ENCODE measurements at regions not wholly inside any gene's neighbourhood (a gene's known extent, or its start where the extent isn't known, plus 50 kb on each side); places are given as distances from the start of the nearest gene placed in this dataset.

GRCh38 chr11:98456308-98456680 lies 564.5 kb upstream of the CNTN5 start:
- TF ChIP-seq POLR2A (IDR thresholded peaks at IDR 0.05) (no peak), CTCF (IDR thresholded peaks at IDR 0.05) (no peak), POLR2AphosphoS5 (IDR thresholded peaks at IDR 0.05) (no peak), EP300 (IDR thresholded peaks at IDR 0.05; ENCODE audit: low read depth) (no peak)
